Stimulated activated CD4-positive, alpha-beta T cell treated with anti-CD3 and anti-CD28 coated beads, Interleukin-12 subunit alpha, Interleukin-12 subunit beta, amount 100 ng/mL, for 48 hours (primary cell): ENCODE measurements at regions not wholly inside any gene's neighbourhood (a gene's known extent, or its start where the extent isn't known, plus 50 kb on each side); places are given as distances from the start of the nearest gene placed in this dataset.

Source experiments
- DNase-seq, 3 donors: peaks; one replicate each; pipeline ENCODE4 v3.0.0-alpha.2; 2020; ENCODE audit warnings: low read depth in 2 of 3, low spot score in 1 of 3

DNA sequence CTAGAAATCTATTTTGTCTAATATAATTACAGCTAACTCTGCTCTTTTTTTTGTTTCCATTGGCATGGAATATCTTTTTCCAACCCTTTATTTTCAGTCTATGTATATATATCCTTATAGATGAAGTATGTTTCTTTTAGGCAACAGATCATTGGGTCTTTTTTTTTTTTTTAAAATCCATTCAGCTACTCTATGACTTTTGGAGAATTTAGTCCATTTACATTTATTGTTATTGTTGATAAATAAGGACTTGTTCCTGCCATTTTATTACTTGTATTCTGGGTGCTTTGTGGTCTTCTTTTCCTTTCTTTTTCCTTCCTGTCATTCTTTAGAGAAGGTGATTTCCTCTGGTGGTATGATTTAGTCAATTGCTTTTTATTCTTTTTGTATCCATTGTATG is 296.8 kb downstream of the SMARCA2 start:
- no peak for DNase-seq

DNA sequence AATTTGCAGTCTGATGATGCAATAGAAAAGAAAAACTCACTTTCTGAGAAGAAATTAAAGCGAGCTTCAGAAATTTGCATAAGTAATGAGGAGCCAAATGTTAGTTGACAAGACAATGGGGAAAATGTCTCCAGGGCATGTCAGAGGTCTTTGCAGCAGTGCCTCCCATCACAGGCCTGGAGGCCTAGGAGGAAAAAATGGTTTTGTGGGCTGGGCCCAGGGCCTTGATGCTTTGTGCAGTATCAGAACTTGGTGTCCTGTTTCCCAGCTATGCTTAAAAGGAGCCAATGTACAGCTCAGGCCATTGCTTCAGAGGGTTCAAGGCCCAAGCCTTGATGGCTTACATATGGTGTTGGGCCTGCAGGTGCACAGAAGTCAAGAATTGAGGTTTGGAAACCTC is 298.4 kb downstream of the SMARCA2 start:
- no peak for DNase-seq

DNA sequence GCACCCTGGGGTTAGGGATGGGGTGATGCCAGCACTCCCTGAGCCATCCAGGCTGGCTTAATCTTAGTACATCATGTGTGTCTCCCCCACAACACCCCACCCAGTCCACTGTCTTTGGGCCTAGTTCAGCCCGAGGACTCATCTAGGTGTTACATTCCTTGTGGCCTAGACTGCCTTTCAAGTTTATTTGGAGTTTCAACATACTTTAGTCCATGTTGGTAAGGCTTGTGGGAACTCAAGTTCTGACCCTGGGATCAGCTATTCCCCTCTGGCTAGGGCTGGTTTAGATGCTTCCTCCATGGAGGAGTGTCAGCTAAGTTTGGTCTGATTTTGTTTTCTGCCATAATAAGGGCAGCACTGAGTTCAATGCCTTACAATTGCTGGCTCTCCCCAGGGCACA is 302.4 kb downstream of the SMARCA2 start:
- no peak for DNase-seq

DNA sequence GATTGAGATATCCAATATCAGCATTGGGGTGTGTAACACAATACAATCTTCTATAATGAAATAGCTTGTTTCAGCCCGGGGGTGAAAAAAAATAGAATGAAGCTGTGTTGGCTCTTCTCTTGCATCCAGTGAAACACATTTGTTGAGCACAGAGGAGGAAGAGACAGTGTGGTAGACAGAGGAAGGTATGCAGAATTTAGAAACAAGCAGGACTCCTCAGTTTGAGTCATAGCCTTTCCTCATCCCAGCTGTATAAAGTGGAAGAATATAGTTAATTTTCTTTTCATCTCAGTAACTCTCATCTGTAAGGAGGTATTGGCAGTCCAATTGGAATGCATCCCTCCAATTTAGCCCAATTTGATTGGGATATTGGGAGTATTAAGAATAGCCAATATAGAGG is 302.2 kb upstream of the VLDLR start:
- DNase-seq, result no peak

DNA sequence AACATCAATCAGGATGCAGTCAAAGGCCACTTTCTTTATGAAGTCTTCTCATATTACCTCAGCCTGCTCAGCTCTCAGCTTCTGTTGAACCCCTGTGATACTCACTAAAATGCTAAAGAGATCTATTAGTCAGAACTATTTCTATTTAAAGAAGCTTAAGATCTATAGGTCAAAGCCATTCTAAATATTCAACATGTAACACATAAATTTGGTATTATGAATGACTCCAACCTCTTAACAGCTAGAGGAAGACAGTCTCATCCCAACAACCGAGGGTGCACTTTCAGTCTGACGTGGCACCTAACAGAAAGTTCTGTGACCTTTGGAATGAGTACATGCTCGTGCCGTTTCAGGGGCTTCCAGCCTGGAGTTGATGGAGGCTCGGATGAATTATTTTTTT is 301.5 kb upstream of the VLDLR start:
- DNase-seq, result no peak

DNA sequence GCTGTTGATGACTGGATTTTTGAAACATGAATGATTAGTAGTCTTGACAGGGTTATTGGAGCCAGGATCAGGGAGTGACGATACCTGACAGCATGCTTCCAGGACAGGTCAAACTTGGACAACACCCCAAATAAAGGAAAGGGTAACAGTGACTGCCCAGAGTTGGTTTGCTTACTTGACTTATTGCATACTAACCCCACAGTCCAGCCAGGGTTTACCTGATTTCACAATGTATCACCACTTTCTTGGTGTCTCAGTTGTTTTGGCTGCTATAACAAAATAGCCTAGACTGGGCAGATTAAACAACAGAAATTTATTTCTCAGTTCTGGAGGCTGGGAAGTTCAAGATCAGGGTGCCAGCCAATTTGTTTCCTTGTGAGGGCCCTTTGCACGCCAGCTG is 301.0 kb upstream of the VLDLR start:
- DNase-seq, result no peak

DNA sequence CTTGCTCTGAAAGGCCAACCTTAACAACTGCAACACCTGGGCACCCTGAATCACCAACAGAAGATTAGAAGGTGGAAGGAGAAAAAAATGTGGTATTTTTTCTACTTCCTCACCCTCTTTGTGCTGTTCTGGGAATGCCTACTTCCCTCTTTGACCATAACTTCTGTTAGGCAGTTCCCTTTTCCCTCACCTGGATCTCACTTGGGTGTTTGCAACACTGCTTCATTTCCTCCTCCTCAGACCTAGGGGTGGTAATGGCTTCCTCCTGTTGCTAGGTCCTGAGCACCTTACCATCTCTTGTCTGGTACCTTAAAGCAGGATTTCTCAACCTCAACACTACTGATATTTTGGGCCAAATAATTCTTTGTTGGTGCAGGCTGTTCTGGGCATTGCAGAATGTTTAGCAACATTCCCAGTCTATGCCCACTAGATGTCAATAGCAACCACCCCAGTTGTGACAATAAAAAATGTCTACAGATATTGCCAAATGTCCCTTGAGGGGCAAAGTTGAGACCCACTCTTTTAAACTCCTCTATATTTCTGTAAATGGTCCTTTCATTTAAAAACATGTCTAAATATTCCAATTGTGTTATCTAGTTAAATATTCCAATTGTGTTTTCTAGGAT is 300.0 kb upstream of the VLDLR start:
- no peak for DNase-seq

DNA sequence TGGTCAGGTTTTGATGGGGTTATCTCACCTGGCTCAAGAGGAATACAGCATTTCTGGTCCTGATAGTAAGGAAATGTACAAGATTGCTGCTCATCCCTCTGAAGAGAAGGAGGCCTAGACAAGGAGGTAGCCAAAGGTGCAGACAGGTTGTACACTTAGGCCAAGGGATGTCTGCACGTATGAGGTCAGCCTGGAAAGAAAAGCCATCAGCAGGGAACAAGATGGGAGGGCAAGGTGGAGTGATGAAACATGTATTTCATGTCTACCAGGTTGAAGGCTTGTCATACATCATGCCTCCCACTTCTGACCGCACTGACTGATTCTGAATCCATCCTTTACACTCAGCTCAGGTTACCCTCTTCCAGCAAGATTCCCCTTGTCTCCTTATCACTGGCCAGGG is 296.8 kb upstream of the VLDLR start:
- no peak for DNase-seq

DNA sequence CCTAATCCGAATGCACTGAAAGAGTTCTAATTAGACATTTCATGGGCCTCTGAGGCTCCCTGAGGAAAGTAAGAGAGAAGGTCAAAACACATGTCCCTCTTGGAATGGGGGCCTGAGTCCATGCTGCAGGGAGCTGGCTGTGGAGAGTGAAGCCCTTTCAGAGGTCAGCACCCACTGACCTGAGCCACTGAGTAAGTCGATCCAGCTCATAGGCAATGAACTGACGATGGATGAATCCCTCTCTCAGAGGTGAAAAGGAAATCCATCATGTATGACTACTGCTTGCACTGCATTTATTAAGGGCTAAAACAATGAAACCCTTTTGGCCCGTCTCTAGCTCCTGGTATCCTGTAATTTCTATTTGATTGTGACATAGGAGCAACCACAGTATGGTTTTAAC is 288.9 kb upstream of the VLDLR start:
- no peak for DNase-seq

DNA sequence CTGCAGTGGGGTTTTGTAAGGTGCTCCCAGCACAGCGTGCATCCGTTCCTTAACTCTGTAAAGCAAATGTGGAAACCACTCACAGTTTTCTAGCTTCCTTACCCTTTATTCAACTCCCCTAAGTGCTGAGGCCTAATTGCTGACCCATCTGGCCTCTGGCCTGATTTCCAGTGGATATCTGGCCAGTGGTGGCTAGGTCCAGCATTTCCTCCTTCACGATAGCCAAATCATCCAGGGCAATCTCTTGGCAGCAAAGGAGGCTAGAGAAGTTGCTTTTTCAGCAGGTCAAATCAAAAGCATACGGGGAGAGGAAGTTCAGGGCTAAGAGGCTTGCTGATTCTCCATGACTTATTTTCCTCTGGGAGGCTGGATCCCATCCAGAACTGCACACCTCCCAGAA is 286.3 kb upstream of the VLDLR start:
- DNase-seq, result no peak

DNA sequence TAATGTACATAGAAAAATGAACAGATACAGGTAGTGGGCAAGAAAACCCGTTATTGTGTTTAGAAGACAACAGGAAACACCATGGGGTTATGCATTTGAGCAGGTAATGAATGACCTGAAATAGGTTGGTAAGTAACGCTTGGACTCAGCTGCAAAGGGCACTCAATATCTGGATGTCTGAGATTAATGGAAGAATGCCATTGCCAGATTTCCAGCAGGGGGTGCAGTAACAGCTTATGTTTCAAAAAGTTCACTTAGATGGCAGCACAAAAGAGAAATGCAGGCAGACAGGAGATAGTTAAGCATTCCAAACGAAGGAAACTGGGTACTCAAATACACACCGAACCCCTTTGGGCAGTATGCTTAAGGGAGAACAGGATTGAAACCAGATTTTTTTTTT is 285.5 kb upstream of the VLDLR start:
- DNase-seq, result no peak

DNA sequence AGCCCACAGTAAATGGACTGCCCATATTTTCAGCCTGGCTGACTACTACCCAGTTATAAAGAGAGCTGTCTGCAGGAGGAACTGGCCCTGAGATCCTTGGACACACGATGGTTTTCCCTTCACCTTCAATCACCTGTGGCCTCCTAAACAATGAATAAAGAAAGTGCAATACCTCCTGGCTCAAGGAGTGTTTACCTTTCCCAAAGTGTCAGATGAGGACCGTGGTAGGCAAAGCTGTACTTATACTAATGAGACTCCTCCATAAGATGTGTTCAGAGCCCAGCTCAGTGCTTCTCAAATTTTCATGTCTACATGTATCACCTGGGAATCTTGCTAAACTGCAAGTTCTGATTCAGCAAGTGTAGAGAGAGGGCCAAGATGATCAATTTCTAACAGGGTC is 284.5 kb upstream of the VLDLR start:
- DNase-seq, result no peak

DNA sequence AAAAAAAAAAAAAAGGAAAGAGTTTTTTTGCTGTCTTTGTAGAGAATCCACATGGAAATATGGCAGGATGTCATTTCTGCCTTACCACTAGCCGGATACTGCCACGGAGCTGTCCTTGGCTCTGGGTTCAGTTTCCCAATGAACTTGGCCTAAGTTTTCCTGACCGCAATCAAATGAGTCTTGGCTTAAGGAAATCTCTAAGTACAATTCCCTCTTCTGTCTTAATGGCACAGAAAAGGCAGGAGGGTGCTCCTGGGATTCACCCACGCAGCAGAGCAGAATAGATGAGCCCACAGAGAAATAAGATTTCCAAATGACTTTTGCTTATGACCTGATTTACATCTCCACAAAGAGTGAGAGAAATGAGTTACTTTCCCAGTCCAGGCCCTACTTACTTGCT is 284.0 kb upstream of the VLDLR start:
- no peak for DNase-seq

DNA sequence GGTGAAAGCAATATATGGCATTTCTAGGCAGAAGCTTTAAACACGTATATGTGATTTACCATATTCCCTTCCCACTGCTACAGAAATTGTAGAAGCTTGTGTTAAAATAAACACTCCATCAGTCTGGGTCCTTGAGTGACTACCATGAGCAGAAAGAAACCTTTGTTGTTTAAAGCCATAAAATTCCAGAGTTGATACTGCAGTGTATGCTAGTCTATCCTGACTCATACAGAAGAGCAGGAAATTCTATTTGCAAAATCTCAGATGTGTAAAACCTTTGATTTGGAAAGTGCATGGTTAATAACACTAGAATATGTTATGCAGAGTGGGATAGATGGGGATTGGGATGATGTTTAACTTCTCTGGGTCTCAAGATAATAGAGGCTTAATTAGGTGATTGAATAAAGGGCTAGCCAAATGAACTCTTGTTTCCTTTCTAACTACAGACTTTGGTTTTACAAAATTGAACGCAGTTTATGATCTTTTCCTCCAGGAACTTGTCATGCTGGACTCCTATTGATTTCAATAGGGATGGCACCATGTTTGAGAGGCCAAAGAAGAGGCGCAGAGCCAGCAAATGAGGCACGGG is 282.7 kb upstream of the VLDLR start:
- DNase-seq, result no peak

DNA sequence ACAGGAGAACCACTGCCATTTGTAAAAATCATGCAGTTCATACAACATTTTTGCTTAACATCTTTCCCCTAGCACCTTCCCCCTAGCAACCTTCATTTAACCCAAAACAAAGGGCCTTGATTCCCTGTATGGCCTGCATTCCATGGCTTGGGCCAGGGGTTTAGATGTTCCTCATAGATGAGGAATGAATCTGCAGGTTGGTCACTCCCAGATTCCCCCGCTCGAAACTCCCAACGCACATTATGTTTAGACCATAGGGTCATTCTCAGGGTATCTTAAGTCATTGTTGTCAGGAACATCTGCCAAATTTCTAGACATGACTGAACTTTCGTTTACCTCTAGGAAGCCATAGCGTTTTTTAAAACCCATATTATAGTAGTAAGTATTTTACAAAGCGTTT is 282.2 kb upstream of the VLDLR start:
- DNase-seq, result no peak

DNA sequence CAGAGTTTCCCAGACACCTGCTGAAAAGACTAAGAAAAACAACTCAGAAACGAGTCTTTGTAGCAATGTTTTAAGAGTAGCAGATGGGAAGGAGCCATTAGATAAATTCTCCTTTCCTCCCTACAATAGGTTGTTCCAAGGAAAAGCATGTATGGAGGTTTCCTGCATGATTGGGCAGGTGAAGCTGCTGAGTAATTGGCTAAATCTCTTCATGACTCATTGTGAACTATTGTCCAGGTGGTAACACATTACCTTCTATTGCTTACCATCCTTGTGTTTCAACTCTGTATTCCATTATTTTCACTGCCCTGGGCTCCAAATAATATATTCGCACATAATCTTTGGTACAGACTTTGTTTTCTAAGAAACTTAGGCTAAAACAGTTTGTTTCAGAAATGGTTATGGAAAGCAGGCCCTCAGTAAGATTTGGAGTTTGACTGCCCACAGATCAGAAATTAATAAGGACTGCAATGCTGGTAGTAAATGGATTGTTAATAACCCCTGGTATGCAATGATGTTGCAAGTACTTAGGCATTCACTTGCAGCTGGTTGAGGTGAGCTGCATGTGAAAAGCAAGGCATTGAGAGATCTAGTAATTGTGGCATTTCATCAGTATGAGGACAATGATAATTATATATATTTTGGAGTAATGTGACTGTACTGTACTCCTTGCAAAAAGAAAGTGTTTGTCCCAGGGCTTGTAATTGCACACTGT is 281.4 kb upstream of the VLDLR start:
- no peak for DNase-seq

DNA sequence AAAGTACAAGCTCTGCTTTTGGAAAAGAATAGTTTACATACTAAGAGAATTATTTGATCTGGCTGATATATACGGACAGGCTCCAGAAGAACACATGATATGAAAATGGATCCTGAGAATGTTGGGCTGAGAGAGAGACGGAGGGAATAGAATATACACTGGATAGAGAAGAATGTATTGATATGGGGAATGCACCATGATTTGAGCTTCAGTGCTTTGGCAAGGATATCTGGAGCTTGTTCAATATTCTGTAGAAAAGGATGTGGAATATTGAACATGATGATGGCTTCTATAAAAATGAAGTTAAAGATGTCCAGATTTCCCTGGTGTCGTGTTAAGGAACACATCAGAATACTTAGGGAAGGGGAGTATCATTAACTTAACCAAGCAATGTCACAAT is 280.5 kb upstream of the VLDLR start:
- no peak for DNase-seq

DNA sequence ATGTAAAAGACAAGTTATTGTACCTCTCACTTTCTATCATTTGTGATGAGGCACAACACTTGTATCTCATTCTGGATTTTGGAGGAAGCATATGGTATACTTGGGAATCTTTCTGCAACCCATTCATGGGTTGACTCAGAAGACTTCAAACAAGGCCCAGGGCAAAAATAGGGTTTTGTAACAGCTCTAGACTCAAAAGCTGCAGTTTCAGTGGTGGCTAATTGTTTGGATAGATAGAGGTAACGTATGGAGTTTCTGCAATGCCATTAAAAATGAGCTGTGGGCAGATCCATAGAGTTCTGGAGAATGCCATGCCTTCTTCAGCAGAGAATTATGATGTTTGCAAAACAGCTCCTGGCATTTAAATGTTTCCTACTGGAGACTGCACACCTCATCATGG is 279.6 kb upstream of the VLDLR start:
- no peak for DNase-seq

DNA sequence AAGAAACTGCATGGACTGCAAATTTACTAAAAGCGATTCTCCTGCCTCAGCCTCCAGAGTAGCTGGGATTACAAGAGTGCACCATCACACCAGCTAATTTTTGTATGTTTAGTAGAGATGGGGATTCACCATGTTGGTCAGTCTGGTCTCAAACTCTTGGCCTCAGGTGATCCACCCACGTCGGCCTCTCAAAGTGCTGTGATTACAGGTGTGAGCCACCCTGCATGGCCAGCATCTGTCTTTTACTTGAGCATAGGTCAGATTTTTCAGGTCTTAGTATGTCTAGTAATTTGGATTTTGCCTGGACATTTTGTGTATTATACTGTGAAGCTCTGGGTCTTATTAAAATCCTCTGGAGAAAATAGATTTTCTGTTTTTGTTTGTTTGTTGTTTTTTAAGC is 277.8 kb upstream of the VLDLR start:
- no peak for DNase-seq

DNA sequence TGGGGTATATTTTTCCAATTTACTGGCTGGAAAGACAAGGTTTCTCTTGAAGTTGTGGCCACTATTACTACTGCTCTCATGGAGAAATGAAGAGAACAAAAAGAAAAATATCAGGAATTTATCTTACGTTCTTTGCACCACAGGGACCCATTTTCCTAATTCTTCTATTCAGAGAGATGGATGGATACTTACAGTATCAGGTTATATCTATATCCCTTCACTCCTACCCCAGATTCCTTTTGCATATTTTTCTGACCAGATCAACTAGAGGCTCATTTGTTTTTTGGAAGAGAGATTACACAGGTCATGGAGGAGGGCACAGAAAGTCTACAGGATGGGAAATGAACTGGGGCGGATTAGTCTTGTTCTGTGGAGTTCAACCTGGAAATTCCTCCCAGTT is 277.2 kb upstream of the VLDLR start:
- DNase-seq, result no peak

DNA sequence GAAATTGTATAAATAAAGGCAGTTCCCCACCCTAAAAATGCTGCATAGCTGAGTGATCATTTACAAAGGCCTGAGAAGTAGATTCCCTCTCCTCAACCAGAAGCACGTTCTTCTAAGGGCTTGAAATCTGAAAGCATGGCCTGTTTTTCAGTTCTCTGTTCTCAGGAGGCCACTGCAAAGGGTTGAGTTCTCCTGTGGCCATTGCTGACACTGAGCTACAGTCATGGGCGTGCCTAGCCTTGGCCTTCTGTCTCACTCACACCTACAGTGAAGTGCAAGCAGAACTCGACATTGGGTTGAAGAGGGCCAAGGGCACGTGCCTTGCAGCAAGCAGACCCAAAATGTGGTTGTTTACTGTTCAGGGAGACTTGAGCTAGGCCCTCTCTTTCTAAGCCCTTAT is 276.6 kb upstream of the VLDLR start:
- no peak for DNase-seq

DNA sequence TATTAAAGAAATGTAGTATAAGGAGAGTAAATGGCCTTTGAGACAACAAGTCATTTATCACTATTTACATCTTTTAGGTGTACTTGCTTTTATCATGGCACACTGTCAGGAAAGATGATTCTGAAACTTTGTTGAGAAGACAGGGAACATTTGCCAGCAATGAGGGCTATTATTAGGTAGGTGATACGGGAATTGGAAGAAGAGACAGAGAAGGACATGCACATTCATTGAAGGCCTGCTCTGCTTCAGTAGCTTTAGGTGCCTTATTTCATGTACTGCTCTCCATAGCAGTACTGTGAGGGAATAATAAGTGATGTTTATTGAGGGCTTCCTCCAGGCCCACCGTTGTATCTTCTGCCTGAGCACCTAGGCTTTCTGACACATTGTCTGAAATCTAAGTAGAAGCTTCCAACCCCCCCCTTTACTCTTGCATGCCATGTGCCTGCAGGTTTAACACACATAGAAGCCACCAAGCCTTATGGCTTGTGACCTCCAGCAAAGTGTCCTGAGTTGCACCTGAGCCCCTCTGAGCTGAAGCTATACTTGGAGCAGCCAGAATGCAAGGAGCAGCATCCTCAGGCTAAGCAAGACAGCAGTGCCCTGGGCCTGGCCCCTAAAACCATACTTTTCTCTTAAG is 275.2 kb upstream of the VLDLR start:
- no peak for DNase-seq

DNA sequence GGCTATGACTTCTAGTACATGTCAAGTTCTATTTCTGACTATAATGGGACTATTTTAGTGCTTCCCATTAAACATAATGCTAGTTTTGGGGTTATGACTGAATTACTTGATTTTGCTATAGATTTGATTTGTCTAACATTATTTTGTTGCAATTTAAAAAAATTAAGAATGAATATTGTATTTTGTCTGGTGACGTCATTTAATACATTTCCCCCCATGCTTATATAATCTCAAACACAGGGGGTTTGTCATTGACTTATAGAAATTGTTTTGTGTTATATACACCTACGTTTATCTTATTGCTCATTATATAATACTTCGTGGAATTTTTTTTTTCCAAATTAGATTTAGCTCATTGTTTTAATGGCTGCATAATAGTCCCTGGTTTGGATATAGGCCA is 270.3 kb upstream of the VLDLR start:
- no peak for DNase-seq
